AG04450 (cell line): ENCODE measurements at regions not wholly inside any gene's neighbourhood (a gene's known extent, or its start where the extent isn't known, plus 50 kb on each side); places are given as distances from the start of the nearest gene placed in this dataset.

Source experiments
- CTCF ChIA-PET: fragments of 300-600, 350-600 bp; formaldehyde crosslinking; extraction: SDS; loops from one replicate; lab custom pipeline; 2022; ENCODE audit warnings: antibody characterized with exemption, inconsistent platforms; lab: Charles Lee
- POLR2A ChIA-PET: fragments of 350-600 bp; formaldehyde crosslinking; extraction: SDS; loops from one replicate; lab custom pipeline; 2021; ENCODE audit warnings: antibody characterized with exemption, inconsistent platforms; lab: Yijun Ruan, JAX
- DNase-seq: peaks from one replicate; pipeline ENCODE4 v3.0.0-alpha.2; 2011; ENCODE audit warnings: low read depth, low spot score
- H3K27ac ChIP-seq: one replicate; pipeline ENCODE4 v1.5.1; 2012; ENCODE audit warnings: low read depth, low read length, control low read depth
- H3K27me3 ChIP-seq: one replicate; pipeline ENCODE4 v1.6.0; 2012; ENCODE audit warnings: low read length; ENCODE audit not compliant: control insufficient read depth, insufficient read depth
- H3K4me3 ChIP-seq: 2 replicates; pipeline ENCODE4 v1.5.1; 2011; ENCODE audit warnings: mild to moderate bottlenecking, low read depth, low read length, control low read depth
- H3K9me3 ChIP-seq: 2 replicates; pipeline ENCODE4 v1.5.1; 2012; ENCODE audit warnings: low read length; ENCODE audit not compliant: control insufficient read depth, insufficient read depth
- TF ChIP-seq, protein P1 (sequence below): IDR thresholded peaks from 2 replicates; pipeline ENCODE4 v1.5.1; 2011; ENCODE audit warnings: low read depth, low read length, control low read depth, inconsistent platforms

- no peak for DNase-seq
- ChIA-PET POLR2A (no interaction called here), CTCF (no interaction called here)
- Histone ChIP-seq H3K9me3 (peaks cover 6% of the 10 kb centered on the region), H3K27me3 (no peaks in the 10 kb centered on the region), H3K27ac (no peak overlapping the region), H3K4me3 (no peak overlapping the region)
- TF ChIP-seq, protein P1, sequence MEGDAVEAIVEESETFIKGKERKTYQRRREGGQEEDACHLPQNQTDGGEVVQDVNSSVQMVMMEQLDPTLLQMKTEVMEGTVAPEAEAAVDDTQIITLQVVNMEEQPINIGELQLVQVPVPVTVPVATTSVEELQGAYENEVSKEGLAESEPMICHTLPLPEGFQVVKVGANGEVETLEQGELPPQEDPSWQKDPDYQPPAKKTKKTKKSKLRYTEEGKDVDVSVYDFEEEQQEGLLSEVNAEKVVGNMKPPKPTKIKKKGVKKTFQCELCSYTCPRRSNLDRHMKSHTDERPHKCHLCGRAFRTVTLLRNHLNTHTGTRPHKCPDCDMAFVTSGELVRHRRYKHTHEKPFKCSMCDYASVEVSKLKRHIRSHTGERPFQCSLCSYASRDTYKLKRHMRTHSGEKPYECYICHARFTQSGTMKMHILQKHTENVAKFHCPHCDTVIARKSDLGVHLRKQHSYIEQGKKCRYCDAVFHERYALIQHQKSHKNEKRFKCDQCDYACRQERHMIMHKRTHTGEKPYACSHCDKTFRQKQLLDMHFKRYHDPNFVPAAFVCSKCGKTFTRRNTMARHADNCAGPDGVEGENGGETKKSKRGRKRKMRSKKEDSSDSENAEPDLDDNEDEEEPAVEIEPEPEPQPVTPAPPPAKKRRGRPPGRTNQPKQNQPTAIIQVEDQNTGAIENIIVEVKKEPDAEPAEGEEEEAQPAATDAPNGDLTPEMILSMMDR = no peak
These were observed 601.9 kb upstream of the JAG1 start for GRCh38 chr20:11275740-11276139.

DNA sequence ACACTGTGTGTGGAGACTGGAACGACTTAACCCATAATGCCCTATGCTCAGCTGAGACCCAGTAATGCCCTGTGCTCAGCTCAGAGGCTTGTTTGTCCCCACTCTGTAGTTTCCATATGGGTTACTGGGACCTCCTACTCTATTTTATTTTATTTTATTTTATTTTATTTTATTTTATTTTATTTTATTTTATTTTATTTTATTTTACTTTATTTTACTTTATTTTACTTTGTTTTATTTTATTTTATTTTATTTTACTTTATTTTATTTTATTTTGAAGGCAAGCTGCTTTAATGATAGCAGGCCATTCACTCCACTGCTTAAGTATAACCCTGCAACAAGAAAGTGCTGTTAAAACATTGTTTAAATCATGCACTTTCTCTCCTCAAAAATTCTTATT lies 603.4 kb upstream of the JAG1 start:
- no peak overlapping the region for H3K27ac ChIP-seq
- H3K27me3 ChIP-seq = no peaks in the 10 kb centered on the region
- no peak overlapping the region for H3K4me3 ChIP-seq
- peaks cover 6% of the 10 kb centered on the region; the same call in 1 of the 2 replicates for H3K9me3 ChIP-seq
- DNase-seq = no peak
- CTCF ChIA-PET = interaction anchor here (0.7 to 1.0 kb wide), 2 partner anchors 599 to 606 kb away, joined by 3 to 5 read pairs; no protein-coding TSS in a partner anchor
- POLR2A ChIA-PET = no interaction called here
- TF ChIP-seq, protein P1 = no peak

- CTCF ChIA-PET = interaction anchor here (0.6 to 1.0 kb wide), 2 partner anchors 70 to 607 kb away, joined by 3 read pairs; no protein-coding TSS in a partner anchor
- TF ChIP-seq, protein P1 = no peak
- H3K27me3 ChIP-seq = no peaks in the 10 kb centered on the region
- POLR2A ChIA-PET = no interaction called here
- no peak overlapping the region for H3K4me3 ChIP-seq
- DNase-seq = no peak
- peaks cover 6% of the 10 kb centered on the region; the same call in 1 of the 2 replicates for H3K9me3 ChIP-seq
- no peak overlapping the region for H3K27ac ChIP-seq
These were observed 604.1 kb upstream of the JAG1 start for GRCh38 chr20:11277858-11278257.

DNA sequence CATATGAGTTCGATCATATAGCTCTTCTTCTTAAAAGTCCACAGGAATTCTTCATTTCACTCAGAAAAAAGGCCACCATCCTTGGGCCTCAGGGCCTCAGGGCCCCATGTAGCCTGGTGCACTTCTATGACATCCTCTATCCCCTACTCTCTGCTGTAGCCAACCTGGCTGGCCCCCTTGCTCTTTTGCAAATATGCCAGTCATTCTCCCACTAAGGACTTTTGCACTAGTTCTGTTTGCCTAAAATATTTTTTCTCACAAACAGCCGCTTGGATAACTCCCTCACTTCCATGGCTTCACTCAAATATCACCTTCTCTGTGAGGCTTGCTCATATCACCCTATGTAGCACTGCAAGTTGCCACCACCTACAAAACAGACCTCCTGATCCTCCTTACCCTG lies 604.7 kb upstream of the JAG1 start:
- Histone ChIP-seq H3K27me3 (no peaks in the 10 kb centered on the region), H3K27ac (no peak overlapping the region), H3K4me3 (no peak overlapping the region), H3K9me3 (peaks cover 6% of the 10 kb centered on the region; the same call in 1 of the 2 replicates)
- DNase-seq = no peak
- TF ChIP-seq, protein P1 = no peak
- CTCF ChIA-PET = interaction anchor here (0.6 to 1.0 kb wide), 2 partner anchors 71 to 607 kb away, joined by 3 read pairs; no protein-coding TSS in a partner anchor
- POLR2A ChIA-PET = no interaction called here

DNA sequence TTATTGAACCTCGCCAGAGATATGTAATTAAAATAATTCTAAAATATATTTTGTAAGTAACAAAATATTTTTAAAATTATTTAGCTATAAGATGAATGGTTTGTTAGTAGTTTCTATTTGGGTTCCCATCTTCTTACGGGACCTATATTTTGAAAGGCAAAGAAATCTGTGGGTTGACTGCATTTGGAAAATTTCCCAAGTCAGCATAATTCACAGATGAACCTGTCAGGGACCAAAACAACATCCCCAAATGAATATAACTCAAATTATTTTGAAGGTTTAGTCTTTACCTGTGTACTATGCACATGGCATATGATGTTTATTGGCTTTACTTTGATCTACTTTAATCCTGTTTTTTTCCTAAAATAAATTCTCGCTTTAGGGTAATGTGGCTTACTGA lies 607.4 kb upstream of the JAG1 start:
- ChIA-PET CTCF (interaction anchor here (0.6 kb wide), 1 partner anchor 263 kb away, joined by 3 read pairs; no protein-coding TSS in a partner anchor), POLR2A (interaction anchor here (0.6 kb wide), 1 partner anchor 549 kb away, joined by 4 read pairs; no protein-coding TSS in a partner anchor)
- DNase-seq = no peak
- H3K9me3 ChIP-seq = peaks cover 6% of the 10 kb centered on the region; the same call in 1 of the 2 replicates
- TF ChIP-seq, protein P1 = no peak
- no peak overlapping the region for H3K4me3 ChIP-seq
- no peaks in the 10 kb centered on the region for H3K27me3 ChIP-seq
- H3K27ac ChIP-seq = no peak overlapping the region
